ENCODE measurements at regions not wholly inside any gene's neighbourhood (a gene's known extent, or its start where the extent isn't known, plus 50 kb on each side); places are given as distances from the start of the nearest gene placed in this dataset.
"Not testable (repeated sequence)": the region's sequence is repeated elsewhere in the genome, so short reads cannot be mapped to it uniquely, and the experiment has no call there.

- no peak for DNase-seq
These were observed 548.0 kb downstream of the SATB2 start for GRCh38 chr2:198909525-198910267.

GRCh38 chr2:198905881-198906612 lies 551.7 kb downstream of the SATB2 start:
- no peak for DNase-seq

GRCh38 chr2:198901894-198902293 lies 555.8 kb downstream of the SATB2 start:
- DNase-seq, result no peak

- no peak for DNase-seq
These were observed 557.6 kb downstream of the SATB2 start for GRCh38 chr2:198900141-198900540.

GRCh38 chr2:198890490-198890889 lies 567.2 kb downstream of the SATB2 start:
- no peak for DNase-seq

- DNase-seq, result no peak
These were observed 574.1 kb downstream of the SATB2 start for GRCh38 chr2:198883604-198884003.

- DNase-seq, result no peak
These were observed 576.8 kb downstream of the SATB2 start for GRCh38 chr2:198880986-198881385.

GRCh38 chr2:198880421-198880820 lies 577.3 kb downstream of the SATB2 start:
- no peak for DNase-seq

GRCh38 chr2:198874472-198874858 lies 583.3 kb downstream of the SATB2 start:
- no peak for DNase-seq

- DNase-seq, result no peak
These were observed 584.0 kb downstream of the SATB2 start for GRCh38 chr2:198873503-198874471.

GRCh38 chr2:198863655-198864054 lies 594.1 kb downstream of the SATB2 start:
- no peak for DNase-seq

- no peak for DNase-seq
These were observed 596.7 kb downstream of the SATB2 start for GRCh38 chr2:198861080-198861479.

GRCh38 chr2:198857246-198857645 lies 600.5 kb downstream of the SATB2 start:
- DNase-seq, result no peak

- DNase-seq, result not testable (repeated sequence)
These were observed 602.0 kb downstream of the SATB2 start for GRCh38 chr2:198855746-198856145.

GRCh38 chr2:198852248-198852647 lies 605.5 kb downstream of the SATB2 start:
- DNase-seq, result no peak

GRCh38 chr2:198825534-198825933 lies 632.2 kb downstream of the SATB2 start:
- DNase-seq, result no peak

- DNase-seq, result no peak
These were observed 640.2 kb downstream of the SATB2 start for GRCh38 chr2:198817536-198817935.

GRCh38 chr2:198815626-198816025 lies 642.1 kb downstream of the SATB2 start:
- DNase-seq, result no peak

GRCh38 chr2:198811198-198811597 lies 646.5 kb downstream of the SATB2 start:
- DNase-seq, result no peak

GRCh38 chr2:198809976-198810375 lies 647.8 kb downstream of the SATB2 start:
- DNase-seq, result no peak

GRCh38 chr2:198807131-198807530 lies 650.6 kb downstream of the SATB2 start:
- DNase-seq, result no peak

- no peak for DNase-seq
These were observed 662.3 kb downstream of the SATB2 start for GRCh38 chr2:198795419-198795818.

- no peak for DNase-seq
These were observed 666.1 kb downstream of the SATB2 start for GRCh38 chr2:198791623-198792022.
